Islet of Langerhans (tissue), 1 donor: ENCODE measurements at regions not wholly inside any gene's neighbourhood (a gene's known extent, or its start where the extent isn't known, plus 50 kb on each side); places are given as distances from the start of the nearest gene placed in this dataset.
"Not testable (repeated sequence)": the region's sequence is repeated elsewhere in the genome, so short reads cannot be mapped to it uniquely, and the experiment has no call there.

Source experiments
- FAIRE-seq: peaks from one replicate; lab custom pipeline; 2011; peaks lifted over from hg19 to GRCh38; lab: Jason Lieb, UNC

- no peak for FAIRE-seq
Measured at GRCh38 chr6:163861627-163862026, 447.1 kb downstream of the QKI start.

GRCh38 chr6:163860287-163861081 lies 446.0 kb downstream of the QKI start:
- no peak for FAIRE-seq

GRCh38 chr6:163858870-163859269 lies 444.4 kb downstream of the QKI start:
- FAIRE-seq: not testable (repeated sequence)

- FAIRE-seq: no peak
Measured at GRCh38 chr6:163857421-163857820, 442.9 kb downstream of the QKI start.

GRCh38 chr6:163850874-163851273 lies 436.4 kb downstream of the QKI start:
- no peak for FAIRE-seq

- FAIRE-seq: no peak
Measured at GRCh38 chr6:163844761-163845160, 430.2 kb downstream of the QKI start.

- FAIRE-seq: no peak
Measured at GRCh38 chr6:163844357-163844756, 429.8 kb downstream of the QKI start.

- FAIRE-seq: no peak
Measured at GRCh38 chr6:163843218-163843617, 428.7 kb downstream of the QKI start.

GRCh38 chr6:163842467-163842866 lies 427.9 kb downstream of the QKI start:
- FAIRE-seq: no peak

- FAIRE-seq: no peak
Measured at GRCh38 chr6:163841733-163842132, 427.2 kb downstream of the QKI start.

GRCh38 chr6:163841326-163841725 lies 426.8 kb downstream of the QKI start:
- FAIRE-seq: no peak

GRCh38 chr6:163840880-163841279 lies 426.4 kb downstream of the QKI start:
- FAIRE-seq: no peak

GRCh38 chr6:163839296-163839695 lies 424.8 kb downstream of the QKI start:
- FAIRE-seq: no peak

GRCh38 chr6:163837691-163838431 lies 423.3 kb downstream of the QKI start:
- FAIRE-seq: no peak

GRCh38 chr6:163836876-163837690 lies 422.6 kb downstream of the QKI start:
- FAIRE-seq: no peak

GRCh38 chr6:163835439-163836171 lies 421.1 kb downstream of the QKI start:
- FAIRE-seq: no peak

- FAIRE-seq: no peak
Measured at GRCh38 chr6:163834226-163834970, 419.9 kb downstream of the QKI start.

- no peak for FAIRE-seq
Measured at GRCh38 chr6:163831736-163832135, 417.2 kb downstream of the QKI start.

GRCh38 chr6:163830641-163831040 lies 416.1 kb downstream of the QKI start:
- no peak for FAIRE-seq

GRCh38 chr6:163828038-163828795 lies 413.7 kb downstream of the QKI start:
- FAIRE-seq: no peak

- FAIRE-seq: no peak
Measured at GRCh38 chr6:163827143-163827542, 412.6 kb downstream of the QKI start.
